NAMALWA (cell line): ENCODE measurements at regions not wholly inside any gene's neighbourhood (a gene's known extent, or its start where the extent isn't known, plus 50 kb on each side); places are given as distances from the start of the nearest gene placed in this dataset.
"Not testable (repeated sequence)": the region's sequence is repeated elsewhere in the genome, so short reads cannot be mapped to it uniquely, and the experiment has no call there.

Source experiments
- DNase-seq: peaks from one replicate; pipeline ENCODE4 v3.0.0-alpha.2; 2015; ENCODE audit warnings: low spot score

GRCh38 chr17:20633268-20634059 lies 53.9 kb downstream of the CDRT15L2 start:
- DNase-seq = not testable (repeated sequence)

DNA sequence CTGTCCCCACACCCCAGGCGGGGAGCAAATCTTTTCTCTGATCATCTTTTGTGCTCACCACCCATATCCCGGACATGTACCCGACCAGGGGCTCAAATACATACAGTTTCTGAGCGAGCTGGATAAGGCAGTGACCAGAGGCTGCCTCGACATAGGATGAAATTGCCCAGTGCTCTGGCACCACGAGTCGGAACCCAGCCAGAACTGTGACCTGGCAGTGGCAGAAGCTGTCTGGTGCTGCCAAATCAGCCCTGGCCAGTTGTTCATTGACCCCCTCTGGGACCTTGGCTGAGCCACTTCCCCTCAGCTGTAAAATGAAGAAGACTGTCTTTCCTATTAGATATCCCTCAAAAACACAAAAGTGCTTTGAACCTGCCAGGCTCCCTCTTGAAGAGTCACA lies 60.6 kb downstream of the CDRT15L2 start:
- DNase-seq = not testable (repeated sequence)

DNA sequence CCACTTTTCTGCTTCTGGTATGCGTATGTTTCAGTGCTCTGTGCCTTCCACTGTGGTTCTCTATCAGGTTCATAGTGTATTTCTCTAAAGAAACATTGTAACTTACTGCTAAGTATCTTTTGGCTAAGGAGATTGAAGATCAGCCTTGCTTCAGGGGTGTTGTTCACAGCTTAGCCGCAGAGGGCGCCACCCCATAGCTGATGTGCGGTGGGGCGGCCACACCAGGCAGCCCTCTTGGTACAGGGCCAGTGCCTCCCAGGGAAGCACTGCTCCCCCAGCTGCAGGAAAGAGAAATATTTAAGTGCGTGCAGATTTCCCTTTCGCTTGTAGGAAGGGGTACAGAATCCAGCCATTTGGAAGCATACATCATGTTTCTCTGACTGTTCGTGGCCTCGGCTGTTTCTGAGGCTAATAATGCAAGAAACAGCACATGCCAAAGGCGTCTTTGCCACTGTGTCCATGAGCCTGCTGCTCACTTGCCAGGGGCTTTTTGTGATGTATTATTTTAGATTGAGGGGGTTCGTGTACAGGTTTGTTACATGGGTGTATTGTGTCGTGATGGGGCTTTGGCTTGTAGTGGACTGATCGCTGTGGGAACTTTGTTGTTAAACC lies 67.2 kb downstream of the CDRT15L2 start:
- DNase-seq = peak; percentile 13

- DNase-seq = not testable (repeated sequence)
These were observed 69.7 kb downstream of the CDRT15L2 start for GRCh38 chr17:20649097-20649767.

DNA sequence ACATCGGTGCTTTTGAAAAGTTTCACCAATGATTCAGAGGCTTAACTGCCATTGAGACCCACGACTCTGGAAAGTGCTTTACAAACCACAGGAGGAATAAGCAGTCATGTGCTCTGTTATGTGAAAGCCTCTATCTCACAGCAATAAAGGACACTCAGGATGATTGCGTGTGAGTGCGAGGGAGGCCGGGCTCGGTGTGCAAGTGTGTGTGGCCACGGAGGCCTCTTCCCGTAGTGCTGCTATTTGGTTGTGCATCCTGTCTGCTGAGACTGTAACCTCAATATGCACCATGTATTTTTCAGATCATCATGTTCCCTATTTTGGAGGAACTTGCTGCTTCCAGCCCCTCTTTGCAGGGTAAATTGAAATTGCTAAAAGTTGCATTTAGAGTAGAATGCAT lies 71.5 kb downstream of the CDRT15L2 start:
- not testable (repeated sequence) for DNase-seq

GRCh38 chr17:20651736-20652135 lies 72.2 kb downstream of the CDRT15L2 start:
- not testable (repeated sequence) for DNase-seq

DNA sequence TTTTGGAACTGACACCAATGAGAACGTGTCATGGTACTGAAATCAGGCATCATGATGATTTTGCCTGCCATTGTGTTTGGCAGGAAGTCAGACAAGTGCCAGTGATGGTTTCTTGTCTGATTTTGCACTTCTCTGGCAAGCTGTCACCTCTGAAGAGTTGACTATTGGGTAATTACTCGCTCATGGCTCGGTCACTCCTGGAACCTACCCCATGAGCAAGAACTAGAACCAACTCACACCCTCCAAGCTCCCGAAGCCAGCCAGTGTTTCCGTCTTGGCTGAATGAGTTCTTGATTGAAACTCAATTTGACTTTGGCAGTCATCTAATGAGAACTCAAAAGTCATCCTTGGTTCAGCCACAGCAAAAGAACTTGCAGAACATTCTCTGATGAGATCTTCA lies 73.9 kb downstream of the CDRT15L2 start:
- not testable (repeated sequence) for DNase-seq

GRCh38 chr17:20654114-20654513 lies 74.6 kb downstream of the CDRT15L2 start:
- not testable (repeated sequence) for DNase-seq

DNA sequence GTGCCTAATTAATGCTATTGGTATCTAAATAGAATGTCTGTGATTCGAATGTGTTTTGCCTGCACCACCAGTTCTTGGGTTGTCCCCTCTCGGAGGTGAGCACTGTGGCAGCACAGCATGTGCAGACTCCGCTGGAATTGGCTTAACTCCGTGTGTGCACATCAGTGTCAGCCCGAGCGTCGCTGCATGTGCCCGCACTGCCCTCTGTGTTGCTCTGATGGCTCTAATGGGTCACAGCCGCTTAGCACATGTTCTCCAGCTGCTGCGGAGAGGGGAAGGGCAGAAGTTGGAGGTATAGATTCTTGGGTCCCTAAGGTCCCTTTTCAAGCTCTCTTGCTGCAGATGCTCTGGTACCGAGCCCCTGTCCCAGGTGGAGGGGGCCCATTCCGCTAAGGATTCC lies 75.1 kb downstream of the CDRT15L2 start:
- DNase-seq = not testable (repeated sequence)

- not testable (repeated sequence) for DNase-seq
These were observed 85.8 kb downstream of the CDRT15L2 start for GRCh38 chr17:20665103-20665955.

DNA sequence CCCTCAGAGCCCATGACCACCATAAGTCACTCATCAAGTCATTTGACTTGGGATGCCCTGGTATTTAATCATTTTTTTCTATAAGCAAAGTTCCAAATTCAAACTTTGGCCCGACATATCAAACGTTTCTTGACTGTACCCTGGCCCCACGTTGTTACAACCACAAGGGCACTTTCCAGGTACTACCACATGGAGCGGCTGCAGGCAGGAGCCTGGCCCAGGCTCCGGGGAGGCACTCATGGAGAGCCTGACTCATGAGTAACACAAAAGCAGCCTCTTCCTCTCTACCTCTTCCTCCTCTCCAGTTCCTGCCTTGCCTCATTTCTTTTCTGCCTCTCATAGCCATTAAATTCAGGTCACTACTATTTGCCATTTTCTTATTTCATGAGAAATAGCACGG lies 87.2 kb downstream of the CDRT15L2 start:
- not testable (repeated sequence) for DNase-seq

DNA sequence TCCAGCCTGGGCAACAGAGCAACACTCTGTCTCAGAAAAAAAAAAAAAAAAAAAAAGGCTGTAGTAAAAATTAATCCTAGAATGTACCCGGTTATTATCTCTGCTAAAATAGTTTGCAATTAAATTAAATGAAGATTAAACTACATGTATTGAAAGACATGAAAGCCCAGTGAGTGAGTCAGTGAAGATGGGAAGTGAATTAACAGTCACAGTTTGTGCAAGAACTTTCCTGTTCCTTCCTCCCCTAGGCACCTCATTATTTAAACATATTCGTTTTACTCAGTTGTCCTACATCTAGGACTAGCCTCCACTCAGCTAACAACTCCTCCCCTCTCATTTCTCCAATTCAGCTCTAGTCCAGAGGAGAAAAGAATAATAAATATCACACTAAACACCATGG lies 88.2 kb downstream of the CDRT15L2 start:
- not testable (repeated sequence) for DNase-seq

GRCh38 chr17:20668316-20668715 lies 88.8 kb downstream of the CDRT15L2 start:
- DNase-seq = not testable (repeated sequence)

GRCh38 chr17:20668868-20669267 lies 89.3 kb downstream of the CDRT15L2 start:
- DNase-seq = not testable (repeated sequence)

- not testable (repeated sequence) for DNase-seq
These were observed 91.0 kb downstream of the CDRT15L2 start for GRCh38 chr17:20670506-20670905.

- not testable (repeated sequence) for DNase-seq
These were observed 94.8 kb downstream of the CDRT15L2 start for GRCh38 chr17:20674374-20674773.

GRCh38 chr17:20675707-20676106 lies 96.2 kb downstream of the CDRT15L2 start:
- not testable (repeated sequence) for DNase-seq

GRCh38 chr17:20676656-20677055 lies 97.1 kb downstream of the CDRT15L2 start:
- DNase-seq = peak; percentile 2

GRCh38 chr17:20677469-20677868 lies 97.9 kb downstream of the CDRT15L2 start:
- DNase-seq = peak; percentile 19

DNA sequence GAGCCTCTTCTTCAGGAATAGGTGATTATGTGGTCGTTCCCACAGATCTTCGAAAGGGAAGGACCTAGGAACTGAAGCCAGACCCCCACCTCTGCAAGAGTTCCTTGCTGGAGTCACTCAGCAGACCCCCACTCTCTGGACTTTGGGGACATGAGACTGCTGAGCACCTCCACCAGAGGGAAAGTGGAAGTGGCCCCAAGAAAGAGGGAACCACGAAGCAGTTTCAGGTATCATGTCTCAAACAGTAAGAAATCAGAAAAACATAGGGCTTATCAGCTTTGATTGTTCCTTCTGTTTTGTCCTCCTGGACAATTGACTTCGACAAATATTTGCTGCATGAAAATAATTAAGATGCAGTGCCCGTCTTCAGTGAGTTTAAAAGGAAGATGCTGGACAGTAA lies 98.9 kb downstream of the CDRT15L2 start:
- DNase-seq = not testable (repeated sequence)

GRCh38 chr17:20681746-20682722 lies 102.5 kb downstream of the CDRT15L2 start:
- not testable (repeated sequence) for DNase-seq
